Natural killer cell (primary cell): ENCODE measurements at regions not wholly inside any gene's neighbourhood (a gene's known extent, or its start where the extent isn't known, plus 50 kb on each side); places are given as distances from the start of the nearest gene placed in this dataset.

Source experiments
- ATAC-seq, 3 donors: fragments of 150-1000 bp in 2 of 3; fragments of 200-7000 bp in 1 of 3; cut with Tn5 transposase; 1 replicate in 1 of 3; 2 replicates in 2 of 3; pipeline ENCODE4 v1.10.0; 2021; ENCODE audit warnings: mild to moderate bottlenecking in 2 of 3, moderate library complexity in 2 of 3
- DNase-seq, 2 donors: peaks; one replicate each; pipeline versions ENCODE4 v3.0.0 to v3.0.0-alpha.2; 2013 to 2021; ENCODE audit warnings: mixed read lengths in 1 of 2
- H3K27ac ChIP-seq: one replicate; pipeline ENCODE4 v1.5.1; 2013; ENCODE audit warnings: mild to moderate bottlenecking, low read length
- H3K27me3 ChIP-seq: one replicate; pipeline ENCODE4 v1.6.1; 2013; ENCODE audit warnings: low read length; ENCODE audit not compliant: control insufficient read depth, insufficient read depth
- H3K36me3 ChIP-seq: one replicate; pipeline ENCODE4 v1.6.1; 2013; ENCODE audit warnings: low read length; ENCODE audit not compliant: control insufficient read depth, insufficient read depth
- H3K4me1 ChIP-seq: one replicate; pipeline ENCODE4 v1.6.1; 2013; ENCODE audit warnings: low read length; ENCODE audit not compliant: control insufficient read depth, insufficient read depth
- H3K4me3 ChIP-seq: one replicate; pipeline ENCODE4 v1.5.1; 2013; ENCODE audit warnings: low read length
- H3K9me3 ChIP-seq: one replicate; pipeline ENCODE4 v1.6.1; 2013; ENCODE audit warnings: low read length; ENCODE audit not compliant: control insufficient read depth, insufficient read depth
- H3K27ac Mint-ChIP-seq, 2 donors: one replicate each; pipeline ENCODE4 v1.8.0; 2022; ENCODE audit warnings: mild to moderate bottlenecking in 2 of 2, mixed read lengths in 2 of 2, moderate library complexity in 1 of 2
- H3K27me3 Mint-ChIP-seq, 2 donors: one replicate each; pipeline ENCODE4 v1.8.0; 2022; ENCODE audit warnings: low read depth in 2 of 2, mixed read lengths in 2 of 2
- H3K36me3 Mint-ChIP-seq: one replicate; pipeline ENCODE4 v1.8.0; 2022; ENCODE audit warnings: mixed read lengths
- H3K4me1 Mint-ChIP-seq, 2 donors: one replicate each; pipeline ENCODE4 v1.8.0; 2022; ENCODE audit warnings: mixed read lengths in 2 of 2
- H3K4me3 Mint-ChIP-seq: one replicate; pipeline ENCODE4 v1.8.0; 2022; ENCODE audit warnings: mild to moderate bottlenecking, moderate library complexity, mixed read lengths
- H3K9me3 Mint-ChIP-seq, 2 donors: one replicate each; pipeline ENCODE4 v1.8.0; 2022; ENCODE audit warnings: mixed read lengths in 2 of 2
- WGBS: methylation state at CpG from one replicate; pipeline ENCODE4 v1.1.7; 2013; ENCODE audit warnings: missing lambda C conversion rate; ENCODE audit not compliant: insufficient coverage; 5-methylcytosine and 5-hydroxymethylcytosine counted together
- intact Hi-C: fragments of 100-400 bp; cut with micrococcal nuclease; formaldehyde crosslinking; loops from one replicate; pipeline ENCODE4 v1.14.2; 2022
- TF ChIP-seq, protein P1 (sequence below): fragments of 200-600 bp; IDR thresholded peaks from one replicate; pipeline ENCODE4 v1.8.0; 2022; ENCODE audit warnings: antibody characterized with exemption

DNA sequence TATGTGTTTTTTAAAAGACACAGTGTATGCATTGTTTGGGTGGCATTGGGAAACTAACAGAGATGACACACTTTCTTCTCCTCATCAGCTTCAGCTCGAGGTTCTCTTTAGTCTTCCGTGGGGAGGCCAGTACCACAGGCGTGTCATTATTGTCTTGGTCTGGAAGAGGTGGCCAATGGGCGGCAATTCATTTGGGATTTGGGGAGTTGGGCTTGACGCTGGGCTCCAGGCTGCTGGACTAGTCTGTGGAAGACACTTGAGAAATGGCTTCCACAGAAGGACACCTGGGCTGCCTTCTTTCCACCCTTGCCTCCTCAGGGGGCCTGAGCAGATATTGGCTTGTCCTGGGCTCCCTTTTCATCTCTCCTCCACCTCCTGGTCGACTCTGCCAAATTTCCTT is 192.2 kb downstream of the SH2D4B start:
- H3K36me3 ChIP-seq: no peaks in the 10 kb centered on the region
- 72% methylated on average over 6 of the region's 6 CpGs for WGBS
- ATAC-seq (no peak), DNase-seq (no peak)
- H3K27me3 ChIP-seq: no peaks in the 10 kb centered on the region
- no peak overlapping the region for H3K27ac ChIP-seq
- no peak overlapping the region for H3K4me3 Mint-ChIP-seq
- H3K36me3 Mint-ChIP-seq: no peaks in the 10 kb centered on the region
- TF ChIP-seq, protein P1, sequence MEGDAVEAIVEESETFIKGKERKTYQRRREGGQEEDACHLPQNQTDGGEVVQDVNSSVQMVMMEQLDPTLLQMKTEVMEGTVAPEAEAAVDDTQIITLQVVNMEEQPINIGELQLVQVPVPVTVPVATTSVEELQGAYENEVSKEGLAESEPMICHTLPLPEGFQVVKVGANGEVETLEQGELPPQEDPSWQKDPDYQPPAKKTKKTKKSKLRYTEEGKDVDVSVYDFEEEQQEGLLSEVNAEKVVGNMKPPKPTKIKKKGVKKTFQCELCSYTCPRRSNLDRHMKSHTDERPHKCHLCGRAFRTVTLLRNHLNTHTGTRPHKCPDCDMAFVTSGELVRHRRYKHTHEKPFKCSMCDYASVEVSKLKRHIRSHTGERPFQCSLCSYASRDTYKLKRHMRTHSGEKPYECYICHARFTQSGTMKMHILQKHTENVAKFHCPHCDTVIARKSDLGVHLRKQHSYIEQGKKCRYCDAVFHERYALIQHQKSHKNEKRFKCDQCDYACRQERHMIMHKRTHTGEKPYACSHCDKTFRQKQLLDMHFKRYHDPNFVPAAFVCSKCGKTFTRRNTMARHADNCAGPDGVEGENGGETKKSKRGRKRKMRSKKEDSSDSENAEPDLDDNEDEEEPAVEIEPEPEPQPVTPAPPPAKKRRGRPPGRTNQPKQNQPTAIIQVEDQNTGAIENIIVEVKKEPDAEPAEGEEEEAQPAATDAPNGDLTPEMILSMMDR: no peak
- H3K9me3 ChIP-seq: no peaks in the 10 kb centered on the region
- H3K4me1 Mint-ChIP-seq: no peaks in the 10 kb centered on the region
- no peaks in the 10 kb centered on the region for H3K4me1 ChIP-seq
- peaks cover 6 to 10% of the 10 kb centered on the region in 2 donors for H3K27me3 Mint-ChIP-seq
- intact Hi-C loops: no loop called here
- no peak overlapping the region for H3K27ac Mint-ChIP-seq
- peaks cover 2 to 4% of the 10 kb centered on the region in 2 donors for H3K9me3 Mint-ChIP-seq
- no peak overlapping the region for H3K4me3 ChIP-seq

DNA sequence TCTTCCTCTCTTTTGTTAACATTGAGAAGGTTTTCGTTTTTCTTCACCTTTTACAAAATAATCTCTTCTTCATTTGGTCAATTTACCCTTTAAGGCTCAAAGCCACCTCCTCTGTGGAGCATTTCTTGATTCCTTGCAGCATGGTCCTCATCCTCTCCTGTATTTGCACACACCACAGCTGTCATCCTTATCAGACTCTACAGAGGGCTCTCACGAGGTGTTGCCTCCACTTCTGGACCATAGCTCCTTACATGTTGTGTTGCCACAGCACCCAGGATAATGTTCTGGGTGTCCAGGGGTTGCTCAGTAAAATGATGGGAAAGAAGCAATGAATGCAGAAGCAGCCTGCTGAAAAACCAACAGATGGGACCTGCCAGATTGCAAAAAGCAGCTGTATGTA is 192.8 kb downstream of the SH2D4B start:
- no peaks in the 10 kb centered on the region for H3K4me1 ChIP-seq
- DNase-seq: no peak
- H3K9me3 ChIP-seq: no peaks in the 10 kb centered on the region
- no peak overlapping the region for H3K27ac ChIP-seq
- intact Hi-C loops: no loop called here
- no peaks in the 10 kb centered on the region for H3K36me3 Mint-ChIP-seq
- no peak overlapping the region for H3K4me3 Mint-ChIP-seq
- no peak overlapping the region for H3K27ac Mint-ChIP-seq
- no peaks in the 10 kb centered on the region for H3K27me3 ChIP-seq
- peaks cover under 1 to 4% of the 10 kb centered on the region in 2 donors for H3K9me3 Mint-ChIP-seq
- TF ChIP-seq, protein P1: no peak
- H3K4me3 ChIP-seq: no peak overlapping the region
- no peak for ATAC-seq
- peaks cover 5 to 10% of the 10 kb centered on the region in 2 donors for H3K27me3 Mint-ChIP-seq
- no peaks in the 10 kb centered on the region for H3K4me1 Mint-ChIP-seq
- 56% methylated on average over 2 of the region's 2 CpGs for WGBS
- no peaks in the 10 kb centered on the region for H3K36me3 ChIP-seq

DNA sequence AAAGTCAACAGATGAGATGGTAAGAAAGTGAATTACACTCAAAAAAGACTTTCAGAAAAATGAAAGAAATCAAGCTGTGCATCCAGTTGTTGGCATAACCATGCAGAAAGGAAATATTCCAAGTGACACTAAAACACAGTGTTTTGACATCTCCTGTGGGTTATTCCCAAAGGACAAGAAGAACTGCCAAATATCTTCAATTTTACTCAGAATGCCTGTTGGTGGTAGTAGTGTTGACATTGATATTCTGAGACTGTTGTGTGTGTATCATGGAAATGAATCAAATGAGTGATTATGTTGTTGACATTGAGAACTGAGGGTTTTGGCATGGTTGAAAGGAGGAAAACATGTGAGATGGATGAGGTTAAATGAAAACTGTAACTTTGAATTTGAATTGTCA is 196.9 kb downstream of the SH2D4B start:
- H3K4me3 Mint-ChIP-seq: no peak overlapping the region
- no peaks in the 10 kb centered on the region for H3K9me3 Mint-ChIP-seq
- H3K36me3 Mint-ChIP-seq: no peaks in the 10 kb centered on the region
- peaks cover 0 to 4% of the 10 kb centered on the region in 2 donors for H3K27me3 Mint-ChIP-seq
- no peak overlapping the region for H3K27ac Mint-ChIP-seq
- H3K36me3 ChIP-seq: no peaks in the 10 kb centered on the region
- no peaks in the 10 kb centered on the region for H3K9me3 ChIP-seq
- H3K4me3 ChIP-seq: no peak overlapping the region
- no peaks in the 10 kb centered on the region for H3K27me3 ChIP-seq
- H3K27ac ChIP-seq: no peak overlapping the region
- TF ChIP-seq, protein P1: no peak
- DNase-seq (no peak), ATAC-seq (no peak)
- intact Hi-C loops: no loop called here
- no peaks in the 10 kb centered on the region for H3K4me1 ChIP-seq
- H3K4me1 Mint-ChIP-seq: no peaks in the 10 kb centered on the region

DNA sequence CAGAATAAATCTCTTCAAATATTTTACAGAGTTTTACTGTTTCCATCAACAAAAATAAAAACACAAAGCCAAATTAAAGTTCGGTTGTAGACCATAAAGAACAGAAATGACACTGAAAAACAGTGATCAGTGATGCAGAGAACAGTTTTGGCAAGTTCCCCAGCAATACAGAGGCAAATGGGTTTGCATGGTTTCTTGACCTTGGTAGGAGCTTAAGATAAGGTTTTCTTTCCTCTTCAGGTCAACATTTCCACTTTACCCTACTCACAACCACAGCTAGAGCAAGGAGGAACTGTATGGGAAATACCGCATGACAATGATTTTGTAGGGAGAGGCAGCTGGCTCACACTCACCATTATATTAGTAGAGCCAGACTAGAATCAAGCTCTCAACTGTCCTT is 199.5 kb downstream of the SH2D4B start:
- no peak overlapping the region for H3K4me3 ChIP-seq
- H3K9me3 Mint-ChIP-seq: no peaks in the 10 kb centered on the region
- no peaks in the 10 kb centered on the region for H3K4me1 ChIP-seq
- no peak overlapping the region for H3K27ac ChIP-seq
- H3K27me3 ChIP-seq: no peaks in the 10 kb centered on the region
- ATAC-seq (no peak), DNase-seq (no peak)
- H3K4me1 Mint-ChIP-seq: no peaks in the 10 kb centered on the region
- no peak overlapping the region for H3K4me3 Mint-ChIP-seq
- intact Hi-C loops: no loop called here
- no peaks in the 10 kb centered on the region for H3K36me3 ChIP-seq
- H3K9me3 ChIP-seq: no peaks in the 10 kb centered on the region
- 83% methylated on average over 2 of the region's 2 CpGs for WGBS
- no peaks in the 10 kb centered on the region for H3K36me3 Mint-ChIP-seq
- peaks cover 9 to 11% of the 10 kb centered on the region in 2 donors for H3K27me3 Mint-ChIP-seq
- TF ChIP-seq, protein P1: no peak
- H3K27ac Mint-ChIP-seq: no peak overlapping the region
